ENCODE measurements at regions not wholly inside any gene's neighbourhood (a gene's known extent, or its start where the extent isn't known, plus 50 kb on each side); places are given as distances from the start of the nearest gene placed in this dataset.

DNA sequence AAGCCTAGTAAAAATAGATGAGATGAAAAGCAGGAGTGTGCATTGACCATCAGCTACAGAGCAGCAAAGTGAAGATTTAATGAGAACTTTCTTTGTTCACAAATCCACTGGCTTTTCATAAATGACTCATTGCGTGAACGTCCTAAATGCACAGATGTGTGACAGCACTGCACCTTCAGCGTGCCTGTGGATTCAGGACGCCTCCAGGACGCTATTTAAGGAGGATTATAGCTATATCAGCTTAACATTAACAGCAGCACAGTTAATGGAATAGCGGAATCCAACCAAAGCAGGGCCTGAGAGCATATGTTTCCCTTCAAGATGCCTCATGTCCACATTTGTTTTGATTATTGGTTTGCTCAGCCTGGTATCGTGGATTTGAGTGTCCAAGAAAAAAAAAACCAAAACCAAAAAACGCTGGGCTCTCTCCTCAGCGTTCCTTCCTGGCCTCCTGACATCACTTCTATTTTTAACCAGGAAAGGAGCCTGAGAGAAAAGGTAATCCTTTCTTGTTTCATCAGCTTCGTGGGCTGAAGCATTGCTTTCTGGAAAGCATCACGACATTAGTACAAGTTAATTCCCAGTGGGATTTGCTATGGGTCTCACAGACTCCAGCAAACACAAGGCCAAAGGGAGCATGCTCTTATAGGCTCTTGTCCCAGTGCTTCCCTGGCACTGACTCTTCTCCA lies 447.0 kb upstream of the SMIM21 start:
- Histone ChIP-seq H3K4me3 (ENCODE audit: low read depth in 1 of 2, low read length in 2 of 2) (no peak overlapping the region), H3K27me3 (ENCODE audit: control insufficient read depth in 1 of 2, insufficient read depth in 2 of 2, low read length in 2 of 2) (no peaks in the 10 kb centered on the region), H3K36me3 (ENCODE audit: control insufficient read depth in 1 of 2, insufficient read depth in 2 of 2, low read length in 2 of 2) (no peaks in the 10 kb centered on the region), H3K9me3 (ENCODE audit: control insufficient read depth in 1 of 2, low read length in 2 of 2) (peaks cover 0 to 10% of the 10 kb centered on the region in 2 donors), H3K9ac (ENCODE audit: low read depth in 1 of 2, low read length in 2 of 2) (no peak overlapping the region), H3K27ac (ENCODE audit: low read depth, low read length) (no peak overlapping the region), H3K4me1 (ENCODE audit: control insufficient read depth in 1 of 2, insufficient read depth in 2 of 2, low read length in 2 of 2) (no peaks in the 10 kb centered on the region)

DNA sequence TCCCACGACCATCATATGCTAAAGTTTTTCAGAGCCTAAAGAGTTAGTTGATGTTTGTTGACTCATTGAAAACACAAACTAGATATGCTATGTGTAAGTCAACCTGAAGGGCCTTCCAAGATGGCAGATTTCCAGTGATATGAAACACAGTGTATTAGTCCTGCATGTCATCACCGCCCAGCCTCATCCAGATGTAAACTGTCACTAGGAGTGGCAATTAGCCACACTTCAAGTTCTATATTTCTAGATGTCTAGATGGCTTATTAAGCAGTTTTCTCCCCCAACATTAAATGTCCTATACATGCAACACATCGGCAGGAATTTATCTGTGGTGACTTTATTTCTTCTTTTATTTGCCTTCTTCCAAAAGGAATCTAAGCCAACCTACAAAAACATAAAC lies 444.1 kb upstream of the SMIM21 start:
- no peak overlapping the region for H3K27ac ChIP-seq (ENCODE audit: low read depth, low read length)
- H3K4me3 ChIP-seq (ENCODE audit: low read depth in 1 of 2, low read length in 2 of 2) = no peak overlapping the region
- H3K4me1 ChIP-seq (ENCODE audit: control insufficient read depth in 1 of 2, insufficient read depth in 2 of 2, low read length in 2 of 2) = no peaks in the 10 kb centered on the region
- peaks cover 0 to 10% of the 10 kb centered on the region in 2 donors for H3K9me3 ChIP-seq (ENCODE audit: control insufficient read depth in 1 of 2, low read length in 2 of 2)
- no peaks in the 10 kb centered on the region for H3K36me3 ChIP-seq (ENCODE audit: control insufficient read depth in 1 of 2, insufficient read depth in 2 of 2, low read length in 2 of 2)
- H3K9ac ChIP-seq (ENCODE audit: low read depth in 1 of 2, low read length in 2 of 2) = no peak overlapping the region
- H3K27me3 ChIP-seq (ENCODE audit: control insufficient read depth in 1 of 2, insufficient read depth in 2 of 2, low read length in 2 of 2) = no peaks in the 10 kb centered on the region

- Histone ChIP-seq H3K9me3 (ENCODE audit: control insufficient read depth in 1 of 2, low read length in 2 of 2) (no peaks in the 10 kb centered on the region), H3K36me3 (ENCODE audit: control insufficient read depth in 1 of 2, insufficient read depth in 2 of 2, low read length in 2 of 2) (no peaks in the 10 kb centered on the region), H3K4me3 (ENCODE audit: low read depth in 1 of 2, low read length in 2 of 2) (no peak overlapping the region), H3K27ac (ENCODE audit: low read depth, low read length) (no peak overlapping the region), H3K9ac (ENCODE audit: low read depth in 1 of 2, low read length in 2 of 2) (no peak overlapping the region), H3K4me1 (ENCODE audit: control insufficient read depth in 1 of 2, insufficient read depth in 2 of 2, low read length in 2 of 2) (no peaks in the 10 kb centered on the region), H3K27me3 (ENCODE audit: control insufficient read depth in 1 of 2, insufficient read depth in 2 of 2, low read length in 2 of 2) (no peaks in the 10 kb centered on the region)
Measured at GRCh38 chr18:75869162-75869561, 441.7 kb upstream of the SMIM21 start.

DNA sequence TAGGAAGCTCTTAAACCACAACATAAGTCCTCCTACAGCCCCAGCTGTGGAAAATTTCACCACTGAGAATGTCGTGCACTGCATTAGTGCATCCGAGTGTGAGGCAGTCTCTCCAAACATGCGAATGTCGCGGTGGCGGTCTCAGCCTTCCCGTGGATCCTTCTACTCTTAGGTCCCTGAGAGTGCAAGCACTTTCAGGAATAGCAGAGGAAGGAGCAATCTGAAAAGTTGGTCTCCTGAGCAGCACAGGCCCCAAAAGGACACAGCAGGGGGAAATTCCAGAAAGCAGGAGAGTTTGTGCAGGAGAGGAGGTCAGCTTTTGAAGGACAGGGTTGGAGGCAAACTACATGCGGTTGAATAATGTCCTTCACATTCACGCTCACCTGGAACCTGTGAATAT lies 440.5 kb upstream of the SMIM21 start:
- Histone ChIP-seq H3K9me3 (ENCODE audit: control insufficient read depth in 1 of 2, low read length in 2 of 2) (no peaks in the 10 kb centered on the region), H3K4me3 (ENCODE audit: low read depth in 1 of 2, low read length in 2 of 2) (no peak overlapping the region), H3K36me3 (ENCODE audit: control insufficient read depth in 1 of 2, insufficient read depth in 2 of 2, low read length in 2 of 2) (no peaks in the 10 kb centered on the region), H3K4me1 (ENCODE audit: control insufficient read depth in 1 of 2, insufficient read depth in 2 of 2, low read length in 2 of 2) (no peaks in the 10 kb centered on the region), H3K27ac (ENCODE audit: low read depth, low read length) (no peak overlapping the region), H3K9ac (ENCODE audit: low read depth in 1 of 2, low read length in 2 of 2) (no peak overlapping the region), H3K27me3 (ENCODE audit: control insufficient read depth in 1 of 2, insufficient read depth in 2 of 2, low read length in 2 of 2) (no peaks in the 10 kb centered on the region)

DNA sequence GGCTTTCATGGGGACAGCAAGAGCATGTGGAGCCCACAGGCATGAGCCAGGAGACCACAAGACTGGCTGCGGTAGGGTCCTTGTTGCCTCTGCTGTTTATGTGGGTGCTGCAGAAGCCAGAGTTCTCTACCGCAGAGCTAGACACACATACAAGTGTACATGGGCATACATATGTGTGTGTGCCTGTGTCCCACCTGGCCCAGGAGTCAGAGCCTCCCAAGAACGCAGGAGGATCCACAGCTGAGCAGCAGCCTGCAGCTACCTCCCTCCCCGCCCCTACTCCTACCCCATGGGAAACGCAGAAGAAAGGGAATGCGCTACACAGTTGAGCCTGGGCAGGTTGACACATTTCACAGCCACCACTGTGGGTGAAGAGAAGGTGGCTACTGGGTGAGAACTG lies 438.1 kb upstream of the SMIM21 start:
- no peak overlapping the region for H3K27ac ChIP-seq (ENCODE audit: low read depth, low read length)
- no peak overlapping the region for H3K9ac ChIP-seq (ENCODE audit: low read depth in 1 of 2, low read length in 2 of 2)
- H3K27me3 ChIP-seq (ENCODE audit: control insufficient read depth in 1 of 2, insufficient read depth in 2 of 2, low read length in 2 of 2) = no peaks in the 10 kb centered on the region
- H3K36me3 ChIP-seq (ENCODE audit: control insufficient read depth in 1 of 2, insufficient read depth in 2 of 2, low read length in 2 of 2) = no peaks in the 10 kb centered on the region
- no peak overlapping the region for H3K4me3 ChIP-seq (ENCODE audit: low read depth in 1 of 2, low read length in 2 of 2)
- H3K9me3 ChIP-seq (ENCODE audit: control insufficient read depth in 1 of 2, low read length in 2 of 2) = no peaks in the 10 kb centered on the region
- no peaks in the 10 kb centered on the region for H3K4me1 ChIP-seq (ENCODE audit: control insufficient read depth in 1 of 2, insufficient read depth in 2 of 2, low read length in 2 of 2)

DNA sequence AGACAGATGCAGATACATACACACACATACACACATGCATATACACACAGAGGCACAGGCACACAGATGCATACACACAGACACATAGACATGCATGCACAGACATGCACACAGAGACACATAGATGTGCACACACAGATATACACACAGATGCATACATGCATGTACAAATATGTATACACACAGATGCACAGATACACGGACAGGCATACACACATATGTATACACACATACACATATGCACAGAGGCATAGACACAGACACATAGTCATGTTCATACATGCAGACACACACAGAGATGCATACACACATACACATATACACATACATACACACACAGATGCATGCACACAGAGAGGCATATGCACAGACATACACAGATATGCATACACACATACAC lies 437.3 kb upstream of the SMIM21 start:
- no peak overlapping the region for H3K9ac ChIP-seq (ENCODE audit: low read depth in 1 of 2, low read length in 2 of 2)
- H3K9me3 ChIP-seq (ENCODE audit: control insufficient read depth in 1 of 2, low read length in 2 of 2) = no peaks in the 10 kb centered on the region
- no peaks in the 10 kb centered on the region for H3K27me3 ChIP-seq (ENCODE audit: control insufficient read depth in 1 of 2, insufficient read depth in 2 of 2, low read length in 2 of 2)
- H3K36me3 ChIP-seq (ENCODE audit: control insufficient read depth in 1 of 2, insufficient read depth in 2 of 2, low read length in 2 of 2) = no peaks in the 10 kb centered on the region
- H3K4me3 ChIP-seq (ENCODE audit: low read depth in 1 of 2, low read length in 2 of 2) = no peak overlapping the region
- H3K4me1 ChIP-seq (ENCODE audit: control insufficient read depth in 1 of 2, insufficient read depth in 2 of 2, low read length in 2 of 2) = no peaks in the 10 kb centered on the region
- no peak overlapping the region for H3K27ac ChIP-seq (ENCODE audit: low read depth, low read length)

- Histone ChIP-seq H3K4me3 (ENCODE audit: low read depth in 1 of 2, low read length in 2 of 2) (no peak overlapping the region), H3K27me3 (ENCODE audit: control insufficient read depth in 1 of 2, insufficient read depth in 2 of 2, low read length in 2 of 2) (no peaks in the 10 kb centered on the region), H3K27ac (ENCODE audit: low read depth, low read length) (no peak overlapping the region), H3K9ac (ENCODE audit: low read depth in 1 of 2, low read length in 2 of 2) (no peak overlapping the region), H3K36me3 (ENCODE audit: control insufficient read depth in 1 of 2, insufficient read depth in 2 of 2, low read length in 2 of 2) (no peaks in the 10 kb centered on the region), H3K9me3 (ENCODE audit: control insufficient read depth in 1 of 2, low read length in 2 of 2) (no peaks in the 10 kb centered on the region), H3K4me1 (ENCODE audit: control insufficient read depth in 1 of 2, insufficient read depth in 2 of 2, low read length in 2 of 2) (no peaks in the 10 kb centered on the region)
Measured at GRCh38 chr18:75863696-75864095, 436.2 kb upstream of the SMIM21 start.

DNA sequence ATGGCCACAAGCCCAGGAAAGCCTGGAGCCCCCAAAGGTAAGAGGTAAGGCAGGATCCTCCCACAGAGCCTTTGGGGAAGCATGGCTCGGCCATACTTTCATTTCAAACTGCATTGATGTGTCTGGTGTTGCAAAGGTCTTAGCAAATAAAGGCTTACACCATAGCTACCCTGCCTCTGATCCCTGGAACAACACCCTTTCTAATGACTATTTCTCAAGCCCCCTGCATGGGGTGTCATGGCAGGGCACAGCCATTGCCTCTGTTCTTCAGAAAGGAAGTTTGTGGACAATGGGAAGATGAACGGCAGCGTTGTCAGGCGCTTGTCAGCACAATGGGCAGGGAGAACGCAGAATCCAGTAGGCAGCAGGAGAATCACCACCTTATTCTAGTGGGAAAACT lies 435.0 kb upstream of the SMIM21 start:
- no peaks in the 10 kb centered on the region for H3K9me3 ChIP-seq (ENCODE audit: control insufficient read depth in 1 of 2, low read length in 2 of 2)
- no peaks in the 10 kb centered on the region for H3K36me3 ChIP-seq (ENCODE audit: control insufficient read depth in 1 of 2, insufficient read depth in 2 of 2, low read length in 2 of 2)

GRCh38 chr18:75860166-75860565 lies 432.7 kb upstream of the SMIM21 start:
- H3K27ac ChIP-seq (ENCODE audit: low read depth, low read length) = no peak overlapping the region
- no peaks in the 10 kb centered on the region for H3K9me3 ChIP-seq (ENCODE audit: control insufficient read depth in 1 of 2, low read length in 2 of 2)
- no peaks in the 10 kb centered on the region for H3K4me1 ChIP-seq (ENCODE audit: control insufficient read depth in 1 of 2, insufficient read depth in 2 of 2, low read length in 2 of 2)
- no peak overlapping the region for H3K4me3 ChIP-seq (ENCODE audit: low read depth in 1 of 2, low read length in 2 of 2)
- H3K9ac ChIP-seq (ENCODE audit: low read depth in 1 of 2, low read length in 2 of 2) = no peak overlapping the region
- H3K36me3 ChIP-seq (ENCODE audit: control insufficient read depth in 1 of 2, insufficient read depth in 2 of 2, low read length in 2 of 2) = no peaks in the 10 kb centered on the region
- H3K27me3 ChIP-seq (ENCODE audit: control insufficient read depth in 1 of 2, insufficient read depth in 2 of 2, low read length in 2 of 2) = no peaks in the 10 kb centered on the region

More for the DNA sequence above, 435.0 kb upstream of the SMIM21 start:
- Histone ChIP-seq H3K9ac (ENCODE audit: low read depth in 1 of 2, low read length in 2 of 2) (no peak overlapping the region), H3K4me3 (ENCODE audit: low read depth in 1 of 2, low read length in 2 of 2) (no peak overlapping the region), H3K27me3 (ENCODE audit: control insufficient read depth in 1 of 2, insufficient read depth in 2 of 2, low read length in 2 of 2) (no peaks in the 10 kb centered on the region), H3K4me1 (ENCODE audit: control insufficient read depth in 1 of 2, insufficient read depth in 2 of 2, low read length in 2 of 2) (no peaks in the 10 kb centered on the region), H3K27ac (ENCODE audit: low read depth, low read length) (no peak overlapping the region)

DNA sequence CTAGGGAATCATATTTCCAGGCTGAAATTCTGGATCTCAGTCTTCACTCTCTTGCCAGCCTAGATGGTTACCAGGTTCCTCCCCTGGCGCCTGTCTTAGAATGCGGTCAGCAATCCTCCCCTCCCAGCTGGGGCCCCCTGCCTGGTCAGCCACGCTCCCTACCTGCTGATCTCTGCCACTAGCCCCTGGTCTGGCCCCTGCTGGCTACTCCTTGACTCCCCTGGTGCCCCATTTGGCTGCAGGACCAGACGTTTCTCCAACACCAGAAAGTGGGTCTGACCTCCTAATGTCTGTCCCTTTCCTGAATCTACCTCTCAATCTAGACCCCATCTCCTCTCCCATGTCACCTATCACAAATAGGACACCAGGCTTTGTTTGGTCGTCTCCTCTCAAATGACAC lies 432.0 kb upstream of the SMIM21 start:
- Histone ChIP-seq H3K4me3 (ENCODE audit: low read depth in 1 of 2, low read length in 2 of 2) (no peak overlapping the region), H3K27ac (ENCODE audit: low read depth, low read length) (no peak overlapping the region), H3K27me3 (ENCODE audit: control insufficient read depth in 1 of 2, insufficient read depth in 2 of 2, low read length in 2 of 2) (no peaks in the 10 kb centered on the region), H3K9me3 (ENCODE audit: control insufficient read depth in 1 of 2, low read length in 2 of 2) (no peaks in the 10 kb centered on the region), H3K4me1 (ENCODE audit: control insufficient read depth in 1 of 2, insufficient read depth in 2 of 2, low read length in 2 of 2) (no peaks in the 10 kb centered on the region), H3K9ac (ENCODE audit: low read depth in 1 of 2, low read length in 2 of 2) (no peak overlapping the region), H3K36me3 (ENCODE audit: control insufficient read depth in 1 of 2, insufficient read depth in 2 of 2, low read length in 2 of 2) (no peaks in the 10 kb centered on the region)

GRCh38 chr18:75858754-75859153 lies 431.3 kb upstream of the SMIM21 start:
- Histone ChIP-seq H3K4me1 (ENCODE audit: control insufficient read depth in 1 of 2, insufficient read depth in 2 of 2, low read length in 2 of 2) (no peaks in the 10 kb centered on the region), H3K36me3 (ENCODE audit: control insufficient read depth in 1 of 2, insufficient read depth in 2 of 2, low read length in 2 of 2) (no peaks in the 10 kb centered on the region), H3K9me3 (ENCODE audit: control insufficient read depth in 1 of 2, low read length in 2 of 2) (no peaks in the 10 kb centered on the region), H3K27me3 (ENCODE audit: control insufficient read depth in 1 of 2, insufficient read depth in 2 of 2, low read length in 2 of 2) (no peaks in the 10 kb centered on the region), H3K4me3 (ENCODE audit: low read depth in 1 of 2, low read length in 2 of 2) (no peak overlapping the region), H3K9ac (ENCODE audit: low read depth in 1 of 2, low read length in 2 of 2) (no peak overlapping the region), H3K27ac (ENCODE audit: low read depth, low read length) (no peak overlapping the region)
